ENCODE measurements at regions not wholly inside any gene's neighbourhood (a gene's known extent, or its start where the extent isn't known, plus 50 kb on each side); places are given as distances from the start of the nearest gene placed in this dataset.

DNA sequence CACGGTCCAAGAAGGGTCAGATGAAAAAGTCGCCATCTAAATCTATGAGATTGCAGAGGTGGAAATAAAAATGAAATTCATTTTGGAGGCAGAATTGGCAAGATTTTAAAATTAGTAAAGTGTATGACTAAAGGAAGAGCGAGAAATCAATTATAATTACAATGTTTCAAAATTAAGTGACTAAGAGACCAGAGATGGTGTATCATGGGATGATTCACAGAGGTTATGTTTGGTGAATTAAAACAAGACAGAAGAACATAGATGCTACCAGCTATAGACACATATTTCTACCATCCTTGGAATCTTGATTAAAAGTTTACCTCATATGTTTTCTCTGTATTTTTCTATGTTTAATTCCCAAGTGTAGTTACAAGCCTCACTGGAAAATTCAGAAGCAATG, 308.9 kb upstream of the DNAJC19 start:
- no peak overlapping the region for H3K9ac ChIP-seq (ENCODE audit: low read depth, low read length, poor library complexity)
- no peak overlapping the region for H2BK120ac ChIP-seq (ENCODE audit: low read depth, low read length)
- H3K14ac ChIP-seq (ENCODE audit: low read length): no peak overlapping the region
- no peak overlapping the region for H3K4me3 ChIP-seq (ENCODE audit: low read length in 2 of 2)
- no peak overlapping the region for H2AFZ ChIP-seq (ENCODE audit: low read length)
- no peak overlapping the region for H4K91ac ChIP-seq (ENCODE audit: low read depth, low read length, poor library complexity)
- no peak overlapping the region for H4K8ac ChIP-seq (ENCODE audit: low read depth, low read length)
- H3K79me1 ChIP-seq (ENCODE audit: low read depth, low read length): no peaks in the 10 kb centered on the region
- H2BK15ac ChIP-seq (ENCODE audit: low read length): no peak overlapping the region
- no peaks in the 10 kb centered on the region for H3K9me3 ChIP-seq (replicated peaks in 1 of 2; ENCODE audit: control insufficient read depth in 2 of 2, insufficient read depth in 1 of 2, low read depth in 1 of 2, low read length in 2 of 2)
- no peak overlapping the region for H2BK12ac ChIP-seq (ENCODE audit: low read length)
- no peak overlapping the region for H3K23ac ChIP-seq (ENCODE audit: low read depth, low read length, poor library complexity)
- H2AK5ac ChIP-seq (ENCODE audit: low read depth, low read length): no peak overlapping the region
- no CpG with 5 or more reads among the region's 3 CpGs for WGBS, 2 donors (ENCODE audit: extremely low coverage in 2 of 2, insufficient read length in 2 of 2, insufficient replicate concordance in 1 of 2)
- no peak overlapping the region for H3K4me2 ChIP-seq (ENCODE audit: insufficient read depth, low read length, poor library complexity, severe bottlenecking)
- no peak overlapping the region for H3K18ac ChIP-seq (ENCODE audit: low read length)
- H3K27ac ChIP-seq (replicated peaks; ENCODE audit: low read length): no peak overlapping the region
- DNase-seq (ENCODE audit: low spot score): no peak
- H3K4ac ChIP-seq (ENCODE audit: low read length): no peak overlapping the region
- no peaks in the 10 kb centered on the region for H3K36me3 ChIP-seq (replicated peaks in 1 of 2; ENCODE audit: control insufficient read depth in 2 of 2, insufficient read depth in 2 of 2, low read length in 2 of 2)
- H3K4me1 ChIP-seq (ENCODE audit: control insufficient read depth in 2 of 2, insufficient read depth in 1 of 2, low read depth in 1 of 2, low read length in 2 of 2): no peaks in the 10 kb centered on the region
- no peak overlapping the region for H2BK5ac ChIP-seq (ENCODE audit: low read length)
- no peaks in the 10 kb centered on the region for H3K27me3 ChIP-seq (ENCODE audit: control insufficient read depth in 3 of 3, insufficient read depth in 3 of 3, low read depth in 1 of 3, low read length in 3 of 3)

DNA sequence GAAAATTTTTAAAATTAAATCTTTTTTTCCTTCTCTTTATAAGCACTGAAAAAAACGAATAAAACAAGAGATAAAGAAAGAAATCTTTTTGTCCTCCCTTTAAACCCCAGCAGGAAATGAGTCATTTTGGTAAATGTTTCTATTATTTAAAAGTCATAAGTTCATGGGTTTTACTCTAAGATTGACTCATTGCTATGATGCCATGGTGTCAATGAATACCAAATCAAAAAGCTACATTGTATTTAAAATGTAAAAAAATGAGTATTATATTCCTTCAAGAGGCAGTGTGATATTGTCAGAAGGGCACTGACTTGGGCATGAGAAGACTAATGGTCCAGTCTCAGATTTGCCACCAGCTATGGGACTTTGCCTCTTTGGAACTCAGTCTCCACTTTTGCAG, 303.4 kb upstream of the DNAJC19 start:
- Histone ChIP-seq H3K79me1 (ENCODE audit: low read depth, low read length) (no peaks in the 10 kb centered on the region), H2BK12ac (ENCODE audit: low read length) (no peak overlapping the region), H3K27ac (replicated peaks; ENCODE audit: low read length) (no peak overlapping the region), H3K36me3 (replicated peaks in 1 of 2; ENCODE audit: control insufficient read depth in 2 of 2, insufficient read depth in 2 of 2, low read length in 2 of 2) (peaks cover 0 to 1% of the 10 kb centered on the region in 2 donors), H3K23ac (ENCODE audit: low read depth, low read length, poor library complexity) (no peak overlapping the region), H3K27me3 (ENCODE audit: control insufficient read depth in 3 of 3, insufficient read depth in 3 of 3, low read depth in 1 of 3, low read length in 3 of 3) (no peaks in the 10 kb centered on the region), H3K4me3 (ENCODE audit: low read length in 2 of 2) (no peak overlapping the region), H3K4me2 (ENCODE audit: insufficient read depth, low read length, poor library complexity, severe bottlenecking) (no peak overlapping the region), H2AFZ (ENCODE audit: low read length) (no peak overlapping the region), H3K4ac (ENCODE audit: low read length) (no peak overlapping the region), H4K91ac (ENCODE audit: low read depth, low read length, poor library complexity) (no peak overlapping the region), H4K8ac (ENCODE audit: low read depth, low read length) (no peak overlapping the region), H2BK5ac (ENCODE audit: low read length) (no peak overlapping the region), H3K9me3 (replicated peaks in 1 of 2; ENCODE audit: control insufficient read depth in 2 of 2, insufficient read depth in 1 of 2, low read depth in 1 of 2, low read length in 2 of 2) (no peaks in the 10 kb centered on the region), H3K18ac (ENCODE audit: low read length) (no peak overlapping the region), H3K14ac (ENCODE audit: low read length) (no peak overlapping the region), H3K4me1 (ENCODE audit: control insufficient read depth in 2 of 2, insufficient read depth in 1 of 2, low read depth in 1 of 2, low read length in 2 of 2) (peaks cover 0 to 2% of the 10 kb centered on the region in 2 donors), H3K9ac (ENCODE audit: low read depth, low read length, poor library complexity) (no peak overlapping the region), H2BK15ac (ENCODE audit: low read length) (no peak overlapping the region), H2BK120ac (ENCODE audit: low read depth, low read length) (no peak overlapping the region), H2AK5ac (ENCODE audit: low read depth, low read length) (no peak overlapping the region)
- DNase-seq (ENCODE audit: low spot score): no peak
- WGBS, 2 donors (ENCODE audit: extremely low coverage in 2 of 2, insufficient read length in 2 of 2, insufficient replicate concordance in 1 of 2): no CpG with 5 or more reads among the region's 1 CpG

DNA sequence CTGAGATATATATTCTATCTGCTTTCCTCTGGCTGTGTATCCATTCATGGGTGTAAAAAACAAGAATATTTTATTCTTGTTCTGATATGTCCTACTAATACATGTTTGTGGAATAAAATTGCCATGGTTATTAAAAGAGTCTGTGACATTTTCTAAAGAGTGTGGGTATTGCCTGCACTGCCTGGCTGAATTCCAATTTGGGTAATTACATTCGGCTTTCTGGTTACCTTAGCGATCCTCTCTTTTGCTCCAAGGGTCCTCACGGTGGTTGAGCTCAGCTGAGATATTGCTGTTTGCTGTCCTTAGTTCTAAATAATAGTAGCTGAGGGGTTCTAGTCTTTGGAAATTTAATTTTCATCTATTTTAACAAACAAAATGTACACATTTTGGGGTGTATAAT, 301.4 kb upstream of the DNAJC19 start:
- no peak overlapping the region for H2BK5ac ChIP-seq (ENCODE audit: low read length)
- no peak overlapping the region for H3K4ac ChIP-seq (ENCODE audit: low read length)
- no CpG with 5 or more reads among the region's 3 CpGs for WGBS, 2 donors (ENCODE audit: extremely low coverage in 2 of 2, insufficient read length in 2 of 2, insufficient replicate concordance in 1 of 2)
- H3K79me1 ChIP-seq (ENCODE audit: low read depth, low read length): no peaks in the 10 kb centered on the region
- no peak overlapping the region for H2BK120ac ChIP-seq (ENCODE audit: low read depth, low read length)
- H2BK15ac ChIP-seq (ENCODE audit: low read length): no peak overlapping the region
- H4K8ac ChIP-seq (ENCODE audit: low read depth, low read length): no peak overlapping the region
- H2BK12ac ChIP-seq (ENCODE audit: low read length): no peak overlapping the region
- H3K36me3 ChIP-seq (replicated peaks in 1 of 2; ENCODE audit: control insufficient read depth in 2 of 2, insufficient read depth in 2 of 2, low read length in 2 of 2): peaks cover 0 to 1% of the 10 kb centered on the region in 2 donors
- no peak overlapping the region for H3K9ac ChIP-seq (ENCODE audit: low read depth, low read length, poor library complexity)
- H3K4me2 ChIP-seq (ENCODE audit: insufficient read depth, low read length, poor library complexity, severe bottlenecking): no peak overlapping the region
- H2AFZ ChIP-seq (ENCODE audit: low read length): no peak overlapping the region
- no peaks in the 10 kb centered on the region for H3K9me3 ChIP-seq (replicated peaks in 1 of 2; ENCODE audit: control insufficient read depth in 2 of 2, insufficient read depth in 1 of 2, low read depth in 1 of 2, low read length in 2 of 2)
- no peak overlapping the region for H3K27ac ChIP-seq (replicated peaks; ENCODE audit: low read length)
- H3K4me3 ChIP-seq (ENCODE audit: low read length in 2 of 2): no peak overlapping the region
- H3K18ac ChIP-seq (ENCODE audit: low read length): no peak overlapping the region
- no peak overlapping the region for H3K23ac ChIP-seq (ENCODE audit: low read depth, low read length, poor library complexity)
- H3K27me3 ChIP-seq (ENCODE audit: control insufficient read depth in 3 of 3, insufficient read depth in 3 of 3, low read depth in 1 of 3, low read length in 3 of 3): no peaks in the 10 kb centered on the region
- H3K4me1 ChIP-seq (ENCODE audit: control insufficient read depth in 2 of 2, insufficient read depth in 1 of 2, low read depth in 1 of 2, low read length in 2 of 2): peaks cover 0 to 2% of the 10 kb centered on the region in 2 donors
- H4K91ac ChIP-seq (ENCODE audit: low read depth, low read length, poor library complexity): no peak overlapping the region
- H3K14ac ChIP-seq (ENCODE audit: low read length): no peak overlapping the region
- H2AK5ac ChIP-seq (ENCODE audit: low read depth, low read length): no peak overlapping the region
- DNase-seq (ENCODE audit: low spot score): no peak

DNA sequence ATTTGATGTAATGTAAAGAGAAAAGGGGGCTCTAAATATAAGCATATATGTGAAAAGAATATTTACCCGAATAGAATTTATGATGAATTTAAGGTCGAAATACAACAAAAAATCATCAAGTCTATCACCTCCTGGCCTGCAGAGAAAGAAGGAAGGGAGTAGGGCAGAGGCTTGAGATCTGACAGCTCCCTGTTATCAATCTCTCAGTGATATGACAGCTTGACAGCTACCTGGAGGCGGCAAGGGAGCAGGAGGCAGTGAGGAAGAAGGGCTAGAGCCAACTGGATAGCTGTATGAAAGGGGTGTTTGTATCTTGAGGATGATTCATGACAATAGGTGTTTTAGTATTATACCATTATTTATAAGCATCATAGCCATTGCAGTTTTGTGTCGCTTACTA, 299.8 kb upstream of the DNAJC19 start:
- no peak for DNase-seq (ENCODE audit: low spot score)
- no peak overlapping the region for H2BK12ac ChIP-seq (ENCODE audit: low read length)
- no CpG with 5 or more reads among the region's 4 CpGs for WGBS, 2 donors (ENCODE audit: extremely low coverage in 2 of 2, insufficient read length in 2 of 2, insufficient replicate concordance in 1 of 2)
- no peak overlapping the region for H3K23ac ChIP-seq (ENCODE audit: low read depth, low read length, poor library complexity)
- H2AK5ac ChIP-seq (ENCODE audit: low read depth, low read length): no peak overlapping the region
- no peak overlapping the region for H3K4me2 ChIP-seq (ENCODE audit: insufficient read depth, low read length, poor library complexity, severe bottlenecking)
- no peaks in the 10 kb centered on the region for H3K9me3 ChIP-seq (replicated peaks in 1 of 2; ENCODE audit: control insufficient read depth in 2 of 2, insufficient read depth in 1 of 2, low read depth in 1 of 2, low read length in 2 of 2)
- no peak overlapping the region for H3K14ac ChIP-seq (ENCODE audit: low read length)
- H2BK15ac ChIP-seq (ENCODE audit: low read length): no peak overlapping the region
- H4K8ac ChIP-seq (ENCODE audit: low read depth, low read length): no peak overlapping the region
- no peak overlapping the region for H3K27ac ChIP-seq (replicated peaks; ENCODE audit: low read length)
- no peak overlapping the region for H3K18ac ChIP-seq (ENCODE audit: low read length)
- peaks cover 0 to 2% of the 10 kb centered on the region in 2 donors for H3K4me1 ChIP-seq (ENCODE audit: control insufficient read depth in 2 of 2, insufficient read depth in 1 of 2, low read depth in 1 of 2, low read length in 2 of 2)
- no peak overlapping the region for H2BK120ac ChIP-seq (ENCODE audit: low read depth, low read length)
- H4K91ac ChIP-seq (ENCODE audit: low read depth, low read length, poor library complexity): no peak overlapping the region
- no peak overlapping the region for H2BK5ac ChIP-seq (ENCODE audit: low read length)
- H2AFZ ChIP-seq (ENCODE audit: low read length): no peak overlapping the region
- no peaks in the 10 kb centered on the region for H3K27me3 ChIP-seq (ENCODE audit: control insufficient read depth in 3 of 3, insufficient read depth in 3 of 3, low read depth in 1 of 3, low read length in 3 of 3)
- H3K4ac ChIP-seq (ENCODE audit: low read length): no peak overlapping the region
- no peaks in the 10 kb centered on the region for H3K79me1 ChIP-seq (ENCODE audit: low read depth, low read length)
- peaks cover 0 to 1% of the 10 kb centered on the region in 2 donors for H3K36me3 ChIP-seq (replicated peaks in 1 of 2; ENCODE audit: control insufficient read depth in 2 of 2, insufficient read depth in 2 of 2, low read length in 2 of 2)
- no peak overlapping the region for H3K9ac ChIP-seq (ENCODE audit: low read depth, low read length, poor library complexity)
- H3K4me3 ChIP-seq (ENCODE audit: low read length in 2 of 2): no peak overlapping the region
